H1 (cell line): ENCODE measurements at regions not wholly inside any gene's neighbourhood (a gene's known extent, or its start where the extent isn't known, plus 50 kb on each side); places are given as distances from the start of the nearest gene placed in this dataset.
A peak's percentile ranks its signal among the peaks of the same experiment; 100 is the strongest.

ENCODE experiments used
- CTCF ChIA-PET: fragments of 300-600 bp; sonication (Branson Sonifier 250); formaldehyde crosslinking; loops from one replicate; lab custom pipeline; 2021; ENCODE audit not compliant: partially characterized antibody; lab: Charles Lee
- POLR2A ChIA-PET: fragments of 300-600 bp; sonication (Branson Sonifier 250); formaldehyde crosslinking; loops from one replicate; lab custom pipeline; 2021; ENCODE audit warnings: inconsistent platforms; ENCODE audit not compliant: partially characterized antibody; lab: Charles Lee
- DNase-seq, 2 experiments: peaks; one replicate each; pipeline versions ENCODE4 v3.0.0 to v3.0.0-alpha.2; 2010 to 2022; ENCODE audit warnings: low spot score in 2 of 2, low read depth in 1 of 2, mixed read lengths in 1 of 2
- FAIRE-seq: peaks from 2 replicates; lab custom pipeline; 2011; peaks lifted over from hg19 to GRCh38; lab: Jason Lieb, UNC
- H2AFZ ChIP-seq: 2 replicates; pipeline ENCODE4 v1.8.1; 2012; ENCODE audit warnings: low read length, inconsistent platforms
- H2AK5ac ChIP-seq: 2 replicates; pipeline ENCODE4 v1.6.1; 2013; ENCODE audit warnings: low read depth, low read length
- H2BK120ac ChIP-seq: replicated peaks from 2 replicates; pipeline ENCODE3; 2013; ENCODE audit warnings: low read depth, low read length, inconsistent platforms
- H2BK12ac ChIP-seq: 2 replicates; pipeline ENCODE4 v1.6.1; 2013; ENCODE audit warnings: low read depth, low read length
- H2BK15ac ChIP-seq: 2 replicates; pipeline ENCODE4 v1.6.1; 2013; ENCODE audit warnings: low read length
- H2BK20ac ChIP-seq: 2 replicates; pipeline ENCODE4 v1.6.1; 2013; ENCODE audit warnings: low read length
- H2BK5ac ChIP-seq: 2 replicates; pipeline ENCODE4 v1.6.1; 2013; ENCODE audit warnings: low read depth, low read length
- H3K14ac ChIP-seq: 2 replicates; pipeline ENCODE4 v1.6.1; 2013; ENCODE audit warnings: inconsistent platforms; ENCODE audit not compliant: insufficient read length
- H3K18ac ChIP-seq: 2 replicates; pipeline ENCODE4 v1.6.1; 2013; ENCODE audit warnings: low read length; ENCODE audit errors: extremely low read depth
- H3K23ac ChIP-seq: 2 replicates; pipeline ENCODE4 v1.6.1; 2013; ENCODE audit warnings: inconsistent platforms; ENCODE audit not compliant: insufficient read length
- H3K23me2 ChIP-seq: 2 replicates; pipeline ENCODE4 v1.6.1; 2013; ENCODE audit warnings: low read depth, low read length
- H3K27ac ChIP-seq: 2 replicates; pipeline ENCODE4 v1.6.1; 2011; ENCODE audit warnings: low read depth, low read length, inconsistent platforms
- H3K27me3 ChIP-seq, 4 experiments: replicated peaks in 1 of 4; 1 replicate in 1 of 4; 2 replicates in 3 of 4; pipeline versions ENCODE4 v1.6.1 to v1.8.1; 2011 to 2013; ENCODE audit warnings: low read length in 3 of 4, mild to moderate bottlenecking in 3 of 4, inconsistent platforms in 2 of 4, mixed read lengths in 2 of 4, moderate library complexity in 1 of 4; ENCODE audit not compliant: control insufficient read depth in 3 of 4, insufficient read depth in 3 of 4; ENCODE audit errors: extremely low read depth in 1 of 4
- H3K36me3 ChIP-seq, 4 experiments: 2 replicates each; pipeline versions ENCODE4 v1.6.1 to v1.8.1; 2011 to 2013; ENCODE audit warnings: mild to moderate bottlenecking in 4 of 4, low read length in 3 of 4, moderate library complexity in 2 of 4, control low read depth in 1 of 4, inconsistent platforms in 1 of 4; ENCODE audit not compliant: insufficient read depth in 4 of 4, control insufficient read depth in 2 of 4
- H3K4ac ChIP-seq: replicated peaks from 2 replicates; pipeline ENCODE3; 2013; ENCODE audit warnings: low read length, low read depth, mixed read lengths, inconsistent platforms; ENCODE audit not compliant: insufficient read length
- H3K4me1 ChIP-seq, 4 experiments: replicated peaks in 1 of 4; 1 replicate in 1 of 4; 2 replicates in 3 of 4; pipeline versions ENCODE4 v1.6.1 to v1.8.1; 2011 to 2013; ENCODE audit warnings: low read length in 3 of 4, inconsistent platforms in 2 of 4, mixed read lengths in 1 of 4; ENCODE audit not compliant: insufficient read depth in 4 of 4, control insufficient read depth in 3 of 4
- H3K4me2 ChIP-seq, 2 experiments: 2 replicates each; pipeline versions ENCODE4 v1.6.1 to v1.8.1; 2011 to 2013; ENCODE audit warnings: low read depth in 2 of 2, low read length in 2 of 2, control low read depth in 1 of 2, inconsistent platforms in 1 of 2, mild to moderate bottlenecking in 1 of 2; ENCODE audit not compliant: insufficient read depth in 1 of 2
- H3K4me3 ChIP-seq, 4 experiments: fragments of 200-600, 300-600 bp in 1 of 4; sonication (generic), shearing (Covaris generic), sonication (Bioruptor Twin) in 1 of 4; 2 replicates each; pipeline versions ENCODE4 v1.5.1 to v1.8.1; 2011 to 2016; ENCODE audit warnings: low read length in 4 of 4, low read depth in 3 of 4, control low read depth in 2 of 4, inconsistent platforms in 2 of 4, mild to moderate bottlenecking in 2 of 4, mixed read lengths in 1 of 4, moderate library complexity in 1 of 4; ENCODE audit not compliant: insufficient read depth in 2 of 4; ENCODE audit errors: extremely low read depth in 1 of 4
- H3K56ac ChIP-seq: replicated peaks from 2 replicates; pipeline ENCODE3; 2013; ENCODE audit warnings: low read depth, mild to moderate bottlenecking, mixed read lengths, low read length, inconsistent platforms; ENCODE audit not compliant: insufficient read length
- H3K79me1 ChIP-seq: 2 replicates; pipeline ENCODE4 v1.6.1; 2013; ENCODE audit warnings: low read depth, low read length, control low read depth
- H3K79me2 ChIP-seq, 2 experiments: 2 replicates each; pipeline versions ENCODE4 v1.6.1 to v1.8.1; 2012 to 2013; ENCODE audit warnings: low read length in 2 of 2, mild to moderate bottlenecking in 2 of 2, inconsistent platforms in 1 of 2; ENCODE audit not compliant: insufficient read depth in 2 of 2, control insufficient read depth in 1 of 2
- H3K9ac ChIP-seq, 4 experiments: replicated peaks in 1 of 4; 1 replicate in 1 of 4; 2 replicates in 3 of 4; pipeline versions ENCODE4 v1.6.1 to v1.8.1; 2011 to 2013; ENCODE audit warnings: low read depth in 3 of 4, low read length in 3 of 4, control low read depth in 2 of 4, mild to moderate bottlenecking in 2 of 4, moderate library complexity in 2 of 4, inconsistent platforms in 1 of 4; ENCODE audit errors: extremely low read depth in 1 of 4
- H3K9me3 ChIP-seq, 2 experiments: 2 replicates each; pipeline versions ENCODE4 v1.6.1 to v1.8.1; 2012 to 2013; ENCODE audit warnings: mild to moderate bottlenecking in 2 of 2, moderate library complexity in 2 of 2, control low read depth in 1 of 2, inconsistent platforms in 1 of 2, low read depth in 1 of 2, low read length in 1 of 2, mixed read lengths in 1 of 2; ENCODE audit not compliant: insufficient read depth in 2 of 2
- H4K20me1 ChIP-seq, 2 experiments: replicated peaks in 1 of 2; 2 replicates each; pipeline versions ENCODE3 to v1.8.1; 2011 to 2013; ENCODE audit warnings: inconsistent platforms in 2 of 2, low read length in 2 of 2, mild to moderate bottlenecking in 1 of 2; ENCODE audit not compliant: insufficient read depth in 2 of 2, control insufficient read depth in 1 of 2
- H4K5ac ChIP-seq: 2 replicates; pipeline ENCODE4 v1.6.1; 2013; ENCODE audit warnings: low read length, low read depth, mixed read lengths, inconsistent platforms; ENCODE audit not compliant: insufficient read length
- H4K8ac ChIP-seq: 2 replicates; pipeline ENCODE4 v1.8.0; 2013; ENCODE audit warnings: mild to moderate bottlenecking, moderate library complexity, low read length, inconsistent platforms; ENCODE audit not compliant: insufficient read depth; ENCODE audit errors: extremely low read depth
- H4K91ac ChIP-seq: replicated peaks from 2 replicates; pipeline ENCODE3; 2013; ENCODE audit warnings: low read length, mixed read lengths, inconsistent platforms; ENCODE audit not compliant: insufficient read length
- EGR1 ChIP-seq: IDR thresholded peaks from 2 replicates; pipeline ENCODE4 v1.6.1; 2011; ENCODE audit warnings: low read depth, low read length, borderline replicate concordance
- JUND ChIP-seq: IDR thresholded peaks from 2 replicates; pipeline ENCODE4 v1.6.1; 2011; ENCODE audit warnings: mild to moderate bottlenecking, improper control_type of control experiment, low read length
- KDM1A ChIP-seq: fragments of 200-600, 300-600 bp; sonication (generic); IDR thresholded peaks from 2 replicates; pipeline ENCODE4 v1.7.1; 2016; ENCODE audit warnings: mild to moderate bottlenecking, low read length, borderline replicate concordance
- KDM4A ChIP-seq: IDR thresholded peaks from one replicate; pipeline ENCODE4 v1.7.1; 2012; ENCODE audit warnings: low read depth, mild to moderate bottlenecking, moderate library complexity, low read length, inconsistent platforms; ENCODE audit not compliant: severe bottlenecking
- SAP30 ChIP-seq: fragments of 300-600 bp; sonication (generic); IDR thresholded peaks from 2 replicates; pipeline ENCODE4 v1.7.1; 2012; ENCODE audit warnings: low read length, moderate library complexity, mild to moderate bottlenecking, inconsistent platforms; ENCODE audit not compliant: insufficient read depth, insufficient replicate concordance
- SP2 ChIP-seq: IDR thresholded peaks from 2 replicates; pipeline ENCODE4 v1.6.1; 2012; ENCODE audit warnings: mild to moderate bottlenecking, low read length, inconsistent platforms
- TAF1 ChIP-seq: IDR thresholded peaks from 2 replicates; pipeline ENCODE4 v1.6.1; 2011; ENCODE audit warnings: mild to moderate bottlenecking, low read depth, low read length
- WGBS, 2 experiments: shearing (Covaris generic) in 1 of 2; methylation state at CpG; one replicate each; pipeline versions ENCODE4 v1.1.6 to v1.1.7; 2013 to 2015; ENCODE audit warnings: low lambda C conversion rate in 2 of 2, mixed read lengths in 2 of 2, inconsistent platforms in 1 of 2, low coverage in 1 of 2, missing lambda C conversion rate in 1 of 2; ENCODE audit not compliant: insufficient replicate concordance in 2 of 2, insufficient coverage in 1 of 2, insufficient read length in 1 of 2; ENCODE audit errors: extremely low coverage in 1 of 2, missing lambda C conversion rate in 1 of 2; 5-methylcytosine and 5-hydroxymethylcytosine counted together
- TF ChIP-seq, protein P1 (sequence below): IDR thresholded peaks from 2 replicates; pipeline ENCODE4 v1.6.1; 2012; ENCODE audit warnings: inconsistent platforms
- TF ChIP-seq, protein P2 (sequence below): IDR thresholded peaks from 2 replicates; pipeline ENCODE4 v1.6.1; 2011; ENCODE audit warnings: low read depth, mild to moderate bottlenecking, low read length; ENCODE audit not compliant: insufficient read depth
- TF ChIP-seq, protein P3 (sequence below), 3 experiments: IDR thresholded peaks; 1 replicate in 2 of 3; 2 replicates in 1 of 3; pipeline versions ENCODE4 v1.5.1 to v1.6.1; 2011; ENCODE audit warnings: low read length in 3 of 3, mild to moderate bottlenecking in 3 of 3, inconsistent platforms in 2 of 3, low read depth in 1 of 3, moderate library complexity in 1 of 3; ENCODE audit not compliant: insufficient read depth in 1 of 3; ENCODE audit errors: control extremely low read depth in 1 of 3

DNA sequence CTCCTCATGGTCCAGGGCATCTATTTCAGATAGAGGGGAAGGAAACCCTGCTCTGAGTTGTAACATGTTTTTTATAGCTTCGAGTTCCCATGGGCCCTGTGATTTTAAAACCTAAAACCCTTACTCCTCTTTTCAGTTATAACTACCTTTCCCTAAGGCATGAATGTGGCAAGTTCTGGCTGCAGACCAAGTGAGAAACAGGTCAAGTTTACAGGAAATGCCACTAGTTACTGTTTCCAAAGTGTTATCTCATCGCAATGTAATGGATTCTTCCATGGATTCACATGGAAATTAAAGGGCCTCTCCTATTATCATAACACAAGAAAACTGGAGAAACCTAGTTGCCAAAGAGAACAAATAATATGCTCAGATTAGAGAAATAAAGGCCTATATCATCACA lies 574.5 kb upstream of the GRAMD2B start:
- H2BK5ac ChIP-seq = no peak overlapping the region
- no peak overlapping the region for H3K56ac ChIP-seq
- peaks cover 0 to 1% (median 0%) of the 10 kb centered on the region in 4 experiments; a peak in 1 of 7 replicates for H3K27me3 ChIP-seq
- no peak overlapping the region for H2BK120ac ChIP-seq
- no peak overlapping the region for H3K27ac ChIP-seq
- no peak overlapping the region for H4K8ac ChIP-seq
- H3K4me3 ChIP-seq = no peak overlapping the region
- no peak overlapping the region for H2BK12ac ChIP-seq
- CTCF ChIA-PET = interaction anchor here (0.6 to 1.0 kb wide), 2 partner anchors 13 to 246 kb away, joined by 3 read pairs; no protein-coding TSS in a partner anchor
- no peak overlapping the region for H3K23ac ChIP-seq
- H3K23me2 ChIP-seq = no peaks in the 10 kb centered on the region
- H2BK15ac ChIP-seq = no peak overlapping the region
- H4K91ac ChIP-seq = no peak overlapping the region
- H3K9ac ChIP-seq = no peak overlapping the region
- H3K36me3 ChIP-seq = no peaks in the 10 kb centered on the region
- H3K14ac ChIP-seq = no peak overlapping the region
- 0 out of 2 replicates have a peak overlapping the region, but pooled peaks have one; percentile 11 for H2BK20ac ChIP-seq
- no peak overlapping the region for H3K18ac ChIP-seq
- peaks cover 0 to 7% (median 1%) of the 10 kb centered on the region in 4 experiments; a peak in 1 of 7 replicates for H3K4me1 ChIP-seq
- no peaks in the 10 kb centered on the region for H4K20me1 ChIP-seq
- POLR2A ChIA-PET = no interaction called here
- no peak overlapping the region for H2AK5ac ChIP-seq
- no peak overlapping the region for H3K4ac ChIP-seq
- H2AFZ ChIP-seq = peak overlapping the region; percentile 70; the same call in 1 of the 2 replicates
- FAIRE-seq (no peak), DNase-seq (no peak)
- no peak overlapping the region for H3K4me2 ChIP-seq
- WGBS, 2 experiments = 94% methylated on average over 2 of the region's 2 CpGs; no CpG with 5 or more reads in 1 of the 2 experiments
- H3K79me1 ChIP-seq = no peaks in the 10 kb centered on the region
- no peak overlapping the region for H4K5ac ChIP-seq
- H3K9me3 ChIP-seq = no peaks in the 10 kb centered on the region
- H3K79me2 ChIP-seq = no peaks in the 10 kb centered on the region
- TF ChIP-seq, protein P1, sequence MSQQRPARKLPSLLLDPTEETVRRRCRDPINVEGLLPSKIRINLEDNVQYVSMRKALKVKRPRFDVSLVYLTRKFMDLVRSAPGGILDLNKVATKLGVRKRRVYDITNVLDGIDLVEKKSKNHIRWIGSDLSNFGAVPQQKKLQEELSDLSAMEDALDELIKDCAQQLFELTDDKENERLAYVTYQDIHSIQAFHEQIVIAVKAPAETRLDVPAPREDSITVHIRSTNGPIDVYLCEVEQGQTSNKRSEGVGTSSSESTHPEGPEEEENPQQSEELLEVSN = no peak
- TF ChIP-seq KDM1A (no peak), KDM4A (no peak), SP2 (no peak), EGR1 (no peak), TAF1 (no peak), SAP30 (no peak), JUND (no peak)
- TF ChIP-seq, protein P2, sequence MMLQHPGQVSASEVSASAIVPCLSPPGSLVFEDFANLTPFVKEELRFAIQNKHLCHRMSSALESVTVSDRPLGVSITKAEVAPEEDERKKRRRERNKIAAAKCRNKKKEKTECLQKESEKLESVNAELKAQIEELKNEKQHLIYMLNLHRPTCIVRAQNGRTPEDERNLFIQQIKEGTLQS = no peak
- TF ChIP-seq, protein P3, sequence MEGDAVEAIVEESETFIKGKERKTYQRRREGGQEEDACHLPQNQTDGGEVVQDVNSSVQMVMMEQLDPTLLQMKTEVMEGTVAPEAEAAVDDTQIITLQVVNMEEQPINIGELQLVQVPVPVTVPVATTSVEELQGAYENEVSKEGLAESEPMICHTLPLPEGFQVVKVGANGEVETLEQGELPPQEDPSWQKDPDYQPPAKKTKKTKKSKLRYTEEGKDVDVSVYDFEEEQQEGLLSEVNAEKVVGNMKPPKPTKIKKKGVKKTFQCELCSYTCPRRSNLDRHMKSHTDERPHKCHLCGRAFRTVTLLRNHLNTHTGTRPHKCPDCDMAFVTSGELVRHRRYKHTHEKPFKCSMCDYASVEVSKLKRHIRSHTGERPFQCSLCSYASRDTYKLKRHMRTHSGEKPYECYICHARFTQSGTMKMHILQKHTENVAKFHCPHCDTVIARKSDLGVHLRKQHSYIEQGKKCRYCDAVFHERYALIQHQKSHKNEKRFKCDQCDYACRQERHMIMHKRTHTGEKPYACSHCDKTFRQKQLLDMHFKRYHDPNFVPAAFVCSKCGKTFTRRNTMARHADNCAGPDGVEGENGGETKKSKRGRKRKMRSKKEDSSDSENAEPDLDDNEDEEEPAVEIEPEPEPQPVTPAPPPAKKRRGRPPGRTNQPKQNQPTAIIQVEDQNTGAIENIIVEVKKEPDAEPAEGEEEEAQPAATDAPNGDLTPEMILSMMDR (IDR thresholded peaks at IDR 0.05; ENCODE audit: control extremely low read depth in 1 of 3, insufficient read depth in 1 of 3, low read depth in 1 of 3, low read length in 3 of 3) = no peak
